HEK293 (cell line): ENCODE measurements at regions not wholly inside any gene's neighbourhood (a gene's known extent, or its start where the extent isn't known, plus 50 kb on each side); places are given as distances from the start of the nearest gene placed in this dataset.

Source experiments
- CTCF ChIP-seq: fragments of 450-650 bp; formaldehyde crosslinking; IDR thresholded peaks from 2 replicates; pipeline ENCODE4 v1.5.1; 2016; ENCODE audit warnings: missing biosample characterization, missing genetic modification characterization
- ELK4 ChIP-seq: IDR thresholded peaks from 2 replicates; pipeline ENCODE4 v1.6.1; 2011; ENCODE audit warnings: mild to moderate bottlenecking, low read depth, low read length, borderline replicate concordance
- GLIS2 ChIP-seq: fragments of 450-650 bp; formaldehyde crosslinking; IDR thresholded peaks from 2 replicates; pipeline ENCODE4 v1.5.1; 2016; ENCODE audit warnings: missing biosample characterization, missing genetic modification characterization
- PRDM10 ChIP-seq: fragments of 450-650 bp; formaldehyde crosslinking; IDR thresholded peaks from 2 replicates; pipeline ENCODE4 v1.5.1; 2016; ENCODE audit warnings: missing biosample characterization, missing genetic modification characterization
- SP2 ChIP-seq: fragments of 450-650 bp; formaldehyde crosslinking; IDR thresholded peaks from 2 replicates; pipeline ENCODE4 v1.5.1; 2016; ENCODE audit warnings: missing biosample characterization, missing genetic modification characterization
- TCF7L2 ChIP-seq: IDR thresholded peaks from 2 replicates; pipeline ENCODE4 v1.6.1; 2011; ENCODE audit warnings: low read depth, mild to moderate bottlenecking, inconsistent platforms, low read length, moderate library complexity, borderline replicate concordance
- YY1 ChIP-seq: fragments of 450-650 bp; formaldehyde crosslinking; IDR thresholded peaks from 2 replicates; pipeline ENCODE4 v1.5.1; 2018; ENCODE audit warnings: missing biosample characterization, missing genetic modification characterization
- ZBTB21 ChIP-seq: fragments of 450-650 bp; formaldehyde crosslinking; IDR thresholded peaks from 2 replicates; pipeline ENCODE4 v1.5.1; 2017; ENCODE audit warnings: missing biosample characterization, missing genetic modification characterization
- ZBTB49 ChIP-seq: fragments of 450-650 bp; formaldehyde crosslinking; IDR thresholded peaks from 2 replicates; pipeline ENCODE4 v1.5.1; 2016; ENCODE audit warnings: missing biosample characterization, missing genetic modification characterization, low read depth
- ZNF24 ChIP-seq: fragments of 450-650 bp; formaldehyde crosslinking; IDR thresholded peaks from 2 replicates; pipeline ENCODE4 v1.5.1; 2016; ENCODE audit warnings: missing biosample characterization, missing genetic modification characterization
- ZNF555 ChIP-seq: fragments of 450-650 bp; formaldehyde crosslinking; conservative IDR thresholded peaks from 2 replicates; pipeline ENCODE4 v1.5.1; 2017; ENCODE audit warnings: missing biosample characterization, mild to moderate bottlenecking, missing genetic modification characterization, inconsistent platforms
- ZNF677 ChIP-seq: fragments of 450-650 bp; IDR thresholded peaks from 2 replicates; pipeline ENCODE4 v1.5.0; 2018; ENCODE audit warnings: missing biosample characterization, mild to moderate bottlenecking, missing genetic modification characterization, moderate library complexity
- ZNF692 ChIP-seq: fragments of 450-650 bp; formaldehyde crosslinking; IDR thresholded peaks from 2 replicates; pipeline ENCODE4 v1.5.1; 2016; ENCODE audit warnings: missing biosample characterization, missing genetic modification characterization
- ZSCAN30 ChIP-seq: fragments of 450-650 bp; IDR thresholded peaks from 2 replicates; pipeline ENCODE4 v1.5.1; 2018; ENCODE audit warnings: missing biosample characterization, mild to moderate bottlenecking, missing genetic modification characterization, moderate library complexity

GRCh38 chr13:61648547-61648946 is 232.9 kb upstream of the PCDH20 start:
- TF ChIP-seq ZBTB49 (tag by site-specific recombination), result no peak
- TF ChIP-seq ZNF24 (tag by site-specific recombination), result no peak
- TF ChIP-seq ZNF555 (tag by site-specific recombination), result no peak
- TF ChIP-seq GLIS2 (tag by site-specific recombination), result no peak
- no peak for TF ChIP-seq SP2 (tag by site-specific recombination)
- TF ChIP-seq CTCF, result no peak
- TF ChIP-seq TCF7L2, result no peak
- no peak for TF ChIP-seq ZBTB21 (tag by site-specific recombination)
- no peak for TF ChIP-seq ELK4
- TF ChIP-seq ZNF692 (tag by site-specific recombination), result no peak
- no peak for TF ChIP-seq PRDM10 (tag by site-specific recombination)
- TF ChIP-seq ZSCAN30 (tag by site-specific recombination), result no peak
- TF ChIP-seq YY1 (tag by site-specific recombination), result no peak
- TF ChIP-seq ZNF677 (tag by site-specific recombination), result no peak
